PFSK-1 (cell line): ENCODE measurements at regions not wholly inside any gene's neighbourhood (a gene's known extent, or its start where the extent isn't known, plus 50 kb on each side); places are given as distances from the start of the nearest gene placed in this dataset.

Experiments
- FOXP2 ChIP-seq: optimal IDR thresholded peaks from 2 replicates; pipeline ENCODE3; 2011; ENCODE audit warnings: borderline replicate concordance, control low read depth, inconsistent platforms; ENCODE audit not compliant: insufficient read depth; ENCODE audit errors: extremely low read length, extremely low read depth
- TF ChIP-seq, protein P1 (sequence below), 2 experiments: IDR thresholded peaks; 2 replicates each; pipeline versions ENCODE4 v1.6.1 to v1.8.0; 2011 to 2012; ENCODE audit warnings: low read depth in 2 of 2, low read length in 2 of 2, control low read depth in 1 of 2, inconsistent platforms in 1 of 2, mild to moderate bottlenecking in 1 of 2, moderate library complexity in 1 of 2; ENCODE audit not compliant: insufficient read depth in 1 of 2

DNA sequence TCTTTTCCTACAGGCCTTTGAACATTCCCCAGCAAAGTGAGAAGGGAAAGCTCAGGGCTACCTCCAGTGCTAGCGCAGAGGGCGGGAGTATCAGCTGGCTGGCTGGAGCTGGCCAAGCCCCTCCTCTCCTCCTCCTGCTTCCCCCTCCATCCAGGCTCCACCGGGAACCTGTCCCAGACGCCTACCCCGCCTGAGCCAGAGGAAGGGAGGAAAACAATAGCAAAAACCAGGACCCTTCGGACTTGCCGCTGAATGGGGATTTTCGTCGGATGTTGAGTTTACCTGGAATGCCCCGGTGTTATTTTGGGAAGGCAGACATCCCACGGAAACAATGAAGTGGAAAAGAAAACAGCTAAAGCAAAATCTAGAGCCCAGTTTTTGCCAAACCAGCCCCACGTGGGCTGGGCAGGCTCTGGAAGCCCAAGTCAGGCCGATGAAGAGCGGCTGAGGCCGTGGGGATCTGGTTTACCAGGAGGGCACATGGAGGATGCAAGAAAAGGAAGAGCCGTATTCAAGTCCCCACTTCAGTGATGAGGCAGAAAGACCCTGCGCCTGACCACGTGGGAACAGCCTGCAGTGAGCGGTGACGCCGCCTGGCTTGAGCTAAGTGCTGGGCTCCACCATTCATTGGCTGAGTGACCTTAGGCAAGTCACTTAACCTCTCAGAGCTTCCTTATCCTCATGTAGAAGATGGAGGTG, 100.4 kb upstream of the LCLAT1 start:
- TF ChIP-seq, protein P1, sequence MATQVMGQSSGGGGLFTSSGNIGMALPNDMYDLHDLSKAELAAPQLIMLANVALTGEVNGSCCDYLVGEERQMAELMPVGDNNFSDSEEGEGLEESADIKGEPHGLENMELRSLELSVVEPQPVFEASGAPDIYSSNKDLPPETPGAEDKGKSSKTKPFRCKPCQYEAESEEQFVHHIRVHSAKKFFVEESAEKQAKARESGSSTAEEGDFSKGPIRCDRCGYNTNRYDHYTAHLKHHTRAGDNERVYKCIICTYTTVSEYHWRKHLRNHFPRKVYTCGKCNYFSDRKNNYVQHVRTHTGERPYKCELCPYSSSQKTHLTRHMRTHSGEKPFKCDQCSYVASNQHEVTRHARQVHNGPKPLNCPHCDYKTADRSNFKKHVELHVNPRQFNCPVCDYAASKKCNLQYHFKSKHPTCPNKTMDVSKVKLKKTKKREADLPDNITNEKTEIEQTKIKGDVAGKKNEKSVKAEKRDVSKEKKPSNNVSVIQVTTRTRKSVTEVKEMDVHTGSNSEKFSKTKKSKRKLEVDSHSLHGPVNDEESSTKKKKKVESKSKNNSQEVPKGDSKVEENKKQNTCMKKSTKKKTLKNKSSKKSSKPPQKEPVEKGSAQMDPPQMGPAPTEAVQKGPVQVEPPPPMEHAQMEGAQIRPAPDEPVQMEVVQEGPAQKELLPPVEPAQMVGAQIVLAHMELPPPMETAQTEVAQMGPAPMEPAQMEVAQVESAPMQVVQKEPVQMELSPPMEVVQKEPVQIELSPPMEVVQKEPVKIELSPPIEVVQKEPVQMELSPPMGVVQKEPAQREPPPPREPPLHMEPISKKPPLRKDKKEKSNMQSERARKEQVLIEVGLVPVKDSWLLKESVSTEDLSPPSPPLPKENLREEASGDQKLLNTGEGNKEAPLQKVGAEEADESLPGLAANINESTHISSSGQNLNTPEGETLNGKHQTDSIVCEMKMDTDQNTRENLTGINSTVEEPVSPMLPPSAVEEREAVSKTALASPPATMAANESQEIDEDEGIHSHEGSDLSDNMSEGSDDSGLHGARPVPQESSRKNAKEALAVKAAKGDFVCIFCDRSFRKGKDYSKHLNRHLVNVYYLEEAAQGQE (IDR thresholded peaks at IDR 0.05; ENCODE audit: insufficient read depth in 1 of 2, low read depth in 2 of 2, low read length in 2 of 2), result no peak
- TF ChIP-seq FOXP2, result no peak
